CD4-positive, alpha-beta T cell treated with Interleukin-2 at 100 ng/mL for 4 hours (primary cell): ENCODE measurements at regions not wholly inside any gene's neighbourhood (a gene's known extent, or its start where the extent isn't known, plus 50 kb on each side); places are given as distances from the start of the nearest gene placed in this dataset.

Source experiments
- DNase-seq: peaks from one replicate; pipeline ENCODE4 v3.0.0-alpha.2; 2020; ENCODE audit warnings: low spot score

DNA sequence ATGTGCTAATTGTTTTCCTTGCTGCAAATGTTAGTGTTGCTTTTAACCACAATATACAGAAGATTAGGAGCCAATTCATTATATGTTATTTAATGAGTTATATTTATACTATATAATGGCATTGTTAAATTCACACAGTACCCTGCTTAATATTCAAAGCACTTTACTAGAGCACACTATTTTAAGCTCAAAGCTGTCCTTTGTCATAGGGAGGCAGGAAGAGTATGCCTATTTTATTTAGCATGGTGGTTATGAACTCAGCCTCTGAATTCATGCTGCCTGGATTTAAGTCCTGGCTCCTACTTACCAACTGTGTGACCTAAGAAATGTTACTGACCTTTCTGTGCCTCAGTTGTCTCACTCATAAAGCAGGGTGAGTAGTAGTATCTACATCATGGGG, 80.5 kb downstream of the FASTKD2 start:
- no peak for DNase-seq

DNA sequence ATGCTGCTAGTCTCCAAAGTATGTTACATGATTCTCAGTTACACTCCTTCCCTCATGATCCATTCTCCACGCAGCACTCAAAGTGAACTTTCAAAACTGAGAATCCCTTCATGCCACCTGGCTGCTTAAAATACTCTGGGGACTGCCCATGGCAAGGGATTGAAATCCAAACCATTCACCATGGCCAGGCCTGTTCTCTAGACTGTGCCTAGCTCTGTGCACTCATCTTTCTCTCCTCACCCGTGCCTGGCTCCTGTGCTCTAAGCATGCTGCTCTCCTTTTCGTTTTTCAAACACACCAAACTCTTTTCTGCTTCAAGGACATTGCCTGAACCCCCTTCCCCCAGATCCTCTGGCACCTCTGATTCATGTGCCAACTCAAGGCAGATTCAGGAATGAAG, 80.9 kb downstream of the FASTKD2 start:
- DNase-seq, result no peak

DNA sequence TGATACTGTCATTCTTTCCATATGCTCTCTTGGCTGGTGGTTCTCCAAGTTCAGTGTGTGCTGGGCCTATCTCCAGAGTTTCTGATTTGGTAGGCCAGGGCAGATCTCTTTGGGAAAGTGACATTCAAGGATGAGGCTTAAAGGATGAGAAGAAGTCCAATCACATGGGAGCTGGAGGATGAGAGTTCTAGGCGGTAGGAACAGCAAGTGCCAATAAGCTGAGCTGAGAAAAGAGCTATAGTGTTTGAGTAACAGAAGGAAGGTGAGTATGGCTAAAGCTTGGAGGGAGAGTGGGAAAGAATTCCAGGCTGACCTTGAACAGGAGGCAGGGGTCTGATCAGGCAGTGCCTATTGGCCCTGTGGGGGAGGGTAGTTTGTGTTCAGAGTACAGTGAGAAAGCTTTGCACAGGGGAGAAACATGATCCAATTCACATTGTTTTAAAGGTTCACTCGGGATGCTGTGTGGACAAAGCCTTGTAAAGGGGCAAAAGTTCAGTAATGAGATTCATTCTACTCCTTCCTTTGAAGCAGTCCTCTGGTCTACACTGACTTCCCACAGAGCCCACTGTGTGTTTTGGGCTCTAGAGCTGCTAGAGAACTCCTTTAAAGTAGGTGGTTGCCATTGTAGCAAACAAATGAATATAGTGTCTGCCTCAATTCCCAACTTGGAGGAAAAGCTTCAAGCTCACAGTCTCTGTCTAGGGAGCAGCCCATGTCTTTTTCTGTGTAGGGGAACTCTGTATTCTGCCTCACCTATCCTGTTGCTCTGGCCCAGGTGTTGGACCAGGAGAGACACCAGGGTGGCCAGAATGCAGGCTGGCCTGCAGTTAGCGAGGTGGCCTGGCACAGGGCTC, 81.8 kb downstream of the FASTKD2 start:
- no peak for DNase-seq

DNA sequence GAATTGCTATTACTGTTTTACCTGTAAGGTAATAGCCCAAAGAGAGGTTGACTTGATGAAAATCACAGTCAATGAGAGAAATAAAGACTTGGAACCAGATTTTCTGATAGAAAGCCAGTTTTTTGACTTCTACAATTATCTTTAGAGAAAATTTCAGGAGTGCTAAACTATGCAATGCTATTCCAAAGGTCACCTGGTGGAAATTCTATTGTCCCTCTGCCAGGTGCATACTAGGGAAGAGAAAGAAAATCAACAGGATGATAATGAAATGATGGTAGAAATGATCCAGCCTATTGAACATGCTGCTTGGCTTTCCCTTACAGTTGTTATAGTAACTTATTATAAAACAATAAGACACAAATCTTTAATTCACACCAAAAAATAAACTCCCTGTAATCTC, 85.0 kb downstream of the FASTKD2 start:
- DNase-seq, result no peak

DNA sequence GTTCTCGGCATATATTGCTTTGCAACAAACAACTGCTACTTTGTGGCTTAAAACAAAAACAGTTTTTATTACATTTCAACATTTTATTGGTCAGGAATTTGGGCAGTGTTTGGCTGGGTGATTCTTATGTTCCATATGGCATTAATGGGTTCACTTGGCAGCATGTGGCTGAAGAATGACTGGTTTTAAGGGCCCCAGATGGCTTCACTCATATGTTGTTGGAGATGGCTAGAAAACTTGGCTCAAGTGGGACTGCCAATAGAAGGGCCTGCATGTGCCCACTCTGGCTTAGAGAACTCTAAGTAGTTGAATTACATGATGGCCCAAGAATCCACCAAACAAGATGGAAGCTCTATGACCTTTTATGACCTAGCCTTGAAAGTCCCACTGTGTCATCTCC, 86.1 kb downstream of the FASTKD2 start:
- no peak for DNase-seq

DNA sequence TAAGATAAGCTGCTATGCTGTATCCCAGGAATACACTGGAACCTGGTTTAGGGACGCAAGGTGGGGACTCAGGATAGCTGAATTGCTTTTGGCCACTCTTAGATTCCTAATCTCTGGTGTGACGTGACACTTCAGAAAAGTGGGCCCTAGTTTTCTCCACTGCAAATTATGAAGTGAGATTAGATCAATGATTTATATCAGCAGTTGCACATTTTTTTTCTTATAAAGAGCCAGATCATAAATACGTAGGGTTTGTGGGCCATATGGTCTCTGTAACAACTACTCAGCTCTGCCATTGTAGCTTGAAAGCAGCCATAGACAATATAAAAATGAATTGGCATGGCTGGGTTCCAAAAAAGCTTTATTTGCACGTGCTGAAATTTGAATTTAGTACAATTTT, 85.4 kb upstream of the CPO start:
- no peak for DNase-seq

DNA sequence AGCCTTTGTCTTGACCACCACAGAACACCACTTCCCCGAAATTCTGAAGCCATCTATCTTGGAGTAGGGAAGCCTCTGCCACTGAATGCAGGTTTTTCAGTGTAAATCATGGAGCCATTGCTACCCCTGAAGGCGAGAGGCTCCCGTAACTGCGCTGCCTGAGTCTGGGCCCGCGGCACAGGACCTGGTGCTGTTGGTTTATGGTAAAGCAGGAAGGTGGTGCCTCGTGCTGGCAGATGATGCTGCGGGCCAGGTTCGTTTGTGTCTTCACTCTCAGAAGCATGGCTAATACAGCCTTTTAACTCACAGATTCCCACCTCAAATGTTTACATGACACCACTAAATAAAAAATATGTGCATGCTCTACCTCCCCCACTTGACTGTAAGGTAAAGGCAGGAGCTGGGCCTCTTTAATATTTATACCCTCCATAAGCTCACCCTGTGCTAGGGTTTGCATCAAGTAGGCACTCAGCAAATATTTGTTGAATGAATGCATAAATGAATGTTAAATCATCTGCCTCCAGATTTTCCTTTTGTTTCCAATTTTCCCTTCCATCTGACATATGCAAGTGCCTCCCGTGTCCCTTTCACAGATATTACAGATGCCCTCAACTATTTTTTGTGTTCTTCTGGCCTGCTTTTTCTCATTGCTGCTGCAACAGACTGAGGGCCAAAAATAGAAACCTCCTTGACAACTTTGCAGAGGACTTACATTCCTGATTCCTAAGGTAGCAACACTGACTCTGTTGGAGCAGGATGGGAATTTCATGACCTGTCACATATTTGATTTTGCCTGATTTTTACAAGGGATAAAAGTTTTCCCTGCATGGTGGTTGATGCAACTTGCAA, 83.5 kb upstream of the CPO start:
- DNase-seq, result no peak

DNA sequence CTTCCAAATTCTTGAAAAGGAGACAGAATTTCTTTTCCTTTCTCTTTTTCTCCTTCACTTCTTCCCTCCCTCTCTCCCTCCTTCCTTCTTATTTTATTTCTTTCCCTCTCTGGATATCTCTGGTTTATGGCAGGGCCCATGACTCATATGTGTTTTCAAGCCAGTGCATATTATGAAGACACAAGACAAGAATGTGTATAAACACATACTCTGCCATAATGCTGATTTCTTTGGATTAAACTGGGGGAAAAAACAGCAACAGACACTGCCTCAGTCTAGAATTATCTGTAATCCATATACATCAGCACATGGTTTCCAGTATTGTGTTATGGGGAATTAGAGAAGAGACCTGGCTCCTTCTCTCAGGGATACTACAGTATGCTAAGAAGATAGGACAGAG, 82.8 kb upstream of the CPO start:
- DNase-seq, result no peak

DNA sequence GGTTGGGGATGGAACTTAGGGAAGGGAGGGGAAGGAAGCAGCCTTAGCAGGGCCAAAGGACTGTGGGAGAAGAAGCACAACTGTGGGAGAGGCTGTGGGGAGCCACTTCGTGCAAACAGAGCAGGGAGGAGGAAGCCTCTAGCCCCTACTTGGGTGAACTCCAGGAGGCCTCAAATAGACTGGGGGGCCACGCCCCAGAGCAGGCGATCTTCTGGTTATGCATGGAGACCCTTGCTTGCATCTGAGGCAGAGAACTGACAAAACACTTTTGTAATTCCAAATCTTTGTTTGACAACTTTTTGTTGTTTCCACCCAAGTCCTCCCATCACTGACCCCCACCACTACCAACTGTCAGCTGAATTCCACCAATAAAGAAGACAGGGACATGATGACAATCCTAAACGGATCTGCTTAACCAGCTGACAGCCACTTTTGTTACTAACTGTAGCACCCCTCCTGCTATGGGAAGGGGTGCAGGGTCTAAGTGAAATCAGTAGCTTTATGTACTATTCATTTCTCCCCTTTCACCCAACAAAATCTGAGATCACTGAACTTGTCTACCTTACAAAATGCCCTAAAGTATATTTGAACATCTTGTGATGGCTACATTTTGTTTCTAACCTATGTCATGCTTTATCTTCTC, 80.5 kb upstream of the CPO start:
- DNase-seq, result no peak

DNA sequence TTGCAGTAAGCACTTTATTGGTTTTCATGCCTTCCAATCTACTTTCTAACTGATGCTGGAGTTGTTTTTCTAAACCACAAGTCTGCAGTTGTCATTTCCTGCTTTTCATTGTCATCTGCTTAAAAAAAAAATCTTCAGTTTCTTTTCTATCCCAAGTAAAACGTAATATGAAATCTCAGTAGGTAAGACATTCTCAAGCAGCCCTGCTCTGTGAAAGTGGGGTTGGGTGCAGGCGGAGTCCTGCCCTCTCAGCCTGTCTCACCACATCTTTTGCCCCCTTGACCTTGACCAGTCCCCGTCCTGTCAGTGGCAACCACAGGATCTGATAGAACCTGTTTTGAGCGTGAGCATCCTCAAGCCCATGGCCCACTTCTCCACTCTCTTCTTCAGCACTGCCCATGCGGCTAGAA, 80.0 kb upstream of the CPO start:
- DNase-seq, result peak; percentile 6

DNA sequence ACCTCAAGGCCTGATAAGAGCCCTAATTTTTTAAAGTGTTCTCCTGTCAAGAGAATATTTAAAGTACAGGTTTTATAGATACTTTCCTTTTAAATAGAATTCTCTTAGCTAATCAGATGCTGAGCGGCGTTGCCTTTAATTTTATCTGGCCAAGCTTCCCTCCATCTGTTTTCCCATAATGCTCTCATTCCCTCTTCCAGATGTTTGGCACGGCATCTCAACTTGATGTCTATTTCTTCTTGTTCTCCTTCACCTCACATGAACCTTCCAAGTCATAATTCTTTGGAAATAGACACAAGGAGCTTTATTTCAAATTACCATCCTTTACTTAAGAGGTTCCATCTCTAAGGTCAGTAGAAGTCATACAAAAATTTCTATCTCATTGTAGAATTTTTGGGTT, 76.1 kb upstream of the CPO start:
- no peak for DNase-seq

DNA sequence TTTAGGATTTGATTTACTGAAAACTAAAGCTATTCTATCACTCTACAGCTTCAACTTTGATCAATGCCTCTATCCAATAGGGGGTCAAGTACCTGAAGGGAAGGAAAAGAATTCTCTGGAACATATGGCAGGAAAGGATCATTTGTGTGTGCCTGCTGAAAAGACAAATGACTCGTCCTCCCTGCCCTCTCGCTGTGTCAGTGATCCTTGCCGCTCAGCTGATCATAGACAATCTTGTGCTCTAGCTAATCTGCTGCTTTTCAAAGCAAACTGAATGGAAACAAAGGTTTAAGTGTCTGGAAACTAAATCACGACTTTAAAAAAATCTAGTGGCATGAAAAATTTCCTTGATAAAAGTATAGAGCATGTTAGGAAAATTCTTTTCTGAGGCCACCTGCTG, 75.6 kb upstream of the CPO start:
- no peak for DNase-seq

DNA sequence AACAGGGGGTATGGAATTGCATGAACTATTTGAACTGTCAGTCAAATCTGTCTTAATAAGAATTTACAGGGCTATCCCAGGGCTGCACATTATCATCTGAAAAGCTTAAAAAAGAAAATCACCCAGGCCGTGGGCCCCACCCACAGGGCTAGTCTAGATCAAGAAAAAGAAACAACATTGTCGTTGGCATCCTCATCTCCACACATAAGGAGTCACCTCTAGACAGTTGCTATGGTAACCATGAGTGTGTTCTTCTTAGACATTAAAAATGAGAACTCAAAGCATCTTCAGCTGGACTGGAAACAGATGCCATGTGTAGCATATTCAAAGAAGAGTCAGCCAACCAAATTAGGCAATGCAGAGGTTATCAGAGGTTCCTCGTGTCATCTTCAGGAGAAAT, 72.3 kb upstream of the CPO start:
- DNase-seq, result no peak

DNA sequence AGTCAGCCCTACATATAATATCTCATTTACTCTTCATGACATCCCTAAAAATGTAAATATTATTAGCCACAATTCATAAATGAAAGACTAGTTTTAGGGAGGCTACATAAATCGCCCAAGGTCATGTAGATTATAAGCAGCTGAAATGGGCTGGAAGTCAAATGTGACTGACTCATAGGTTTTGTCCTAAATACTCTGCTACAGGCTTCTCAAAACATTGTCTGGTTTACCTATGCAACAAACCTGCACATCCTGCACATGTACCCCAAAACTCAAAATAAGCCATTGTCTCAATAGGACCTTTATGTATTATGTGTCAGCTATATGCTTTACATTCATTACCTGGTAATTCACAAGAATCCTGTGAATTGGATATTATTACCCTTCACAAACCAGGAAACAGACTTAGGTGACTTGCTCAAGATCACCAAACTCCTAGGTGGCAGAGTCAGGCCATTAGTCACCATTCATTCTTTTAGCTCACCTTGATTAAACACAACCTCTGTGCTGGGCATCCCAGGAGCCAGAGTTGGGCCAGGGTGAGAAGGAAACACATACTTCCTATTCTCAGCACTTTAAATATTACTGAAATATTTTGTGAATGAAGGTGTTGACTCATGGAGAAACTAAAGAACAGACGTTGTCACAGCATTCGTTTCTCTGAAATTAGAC, 69.4 kb upstream of the CPO start:
- no peak for DNase-seq

DNA sequence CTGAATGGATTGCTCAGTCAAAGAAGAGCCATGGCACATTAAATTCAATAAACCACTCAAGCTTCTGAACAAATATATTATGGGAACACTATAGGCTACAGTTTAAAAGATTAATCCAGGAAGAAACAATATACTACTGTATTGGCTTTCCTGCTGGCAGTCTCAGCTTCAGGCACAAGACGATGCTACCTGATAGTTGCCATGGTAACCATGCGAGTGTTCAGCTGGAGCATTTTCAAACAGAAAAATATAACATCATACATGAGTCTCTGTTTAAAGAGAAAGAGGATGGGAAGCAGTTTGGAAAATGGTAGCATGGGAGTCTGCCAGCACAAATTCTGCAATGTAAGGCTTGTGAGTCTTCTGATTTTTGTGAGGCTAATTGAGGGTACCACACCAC, 65.9 kb upstream of the CPO start:
- no peak for DNase-seq

DNA sequence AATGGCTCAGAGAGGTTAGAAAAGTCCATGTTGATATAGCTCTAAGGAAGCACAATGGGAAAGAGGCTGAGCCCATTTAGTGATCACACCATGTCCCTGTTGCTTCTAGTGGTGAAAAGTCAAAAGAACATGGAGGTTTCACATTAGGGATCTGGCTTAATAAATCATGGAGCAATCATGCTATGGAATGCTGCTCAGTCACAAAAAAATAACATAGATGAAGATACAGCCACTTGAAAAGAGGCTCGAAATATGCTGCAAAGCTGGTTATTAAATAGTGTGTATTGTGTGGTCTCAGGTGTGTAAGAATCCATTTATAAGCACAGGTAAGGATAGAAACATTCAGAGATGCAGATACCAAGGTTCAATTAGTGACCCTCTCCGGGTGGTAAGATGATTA, 63.6 kb upstream of the CPO start:
- DNase-seq, result no peak

DNA sequence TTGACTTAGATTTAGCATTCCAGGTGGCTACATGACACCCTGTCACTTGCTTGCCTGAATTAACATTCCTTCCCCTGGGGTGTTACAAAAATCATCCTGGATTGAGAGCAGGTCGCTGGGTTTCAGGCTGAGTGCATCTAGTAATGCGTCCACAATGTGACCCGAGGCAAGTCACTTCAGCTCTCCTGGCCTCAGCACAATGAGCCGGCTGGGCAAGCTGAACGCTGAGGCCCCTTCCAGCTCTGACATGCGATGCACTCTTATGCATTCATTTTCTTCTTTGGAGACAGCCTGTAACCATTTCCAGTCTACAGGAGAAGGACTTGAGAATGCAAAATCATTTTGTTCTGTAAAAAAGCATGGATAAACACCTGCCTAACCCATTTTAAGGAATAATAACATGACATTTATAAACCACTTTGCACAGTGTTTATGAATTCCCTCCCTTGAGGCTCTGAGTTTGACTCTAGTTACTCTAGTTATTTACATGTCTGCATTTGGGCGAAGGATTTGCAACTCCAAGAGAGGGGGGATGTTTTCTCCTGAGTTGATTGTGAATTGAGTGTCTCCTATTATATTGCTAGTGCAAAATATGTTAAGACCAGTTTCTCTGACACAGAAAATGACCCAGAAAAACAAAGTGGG, 63.0 kb upstream of the CPO start:
- no peak for DNase-seq

DNA sequence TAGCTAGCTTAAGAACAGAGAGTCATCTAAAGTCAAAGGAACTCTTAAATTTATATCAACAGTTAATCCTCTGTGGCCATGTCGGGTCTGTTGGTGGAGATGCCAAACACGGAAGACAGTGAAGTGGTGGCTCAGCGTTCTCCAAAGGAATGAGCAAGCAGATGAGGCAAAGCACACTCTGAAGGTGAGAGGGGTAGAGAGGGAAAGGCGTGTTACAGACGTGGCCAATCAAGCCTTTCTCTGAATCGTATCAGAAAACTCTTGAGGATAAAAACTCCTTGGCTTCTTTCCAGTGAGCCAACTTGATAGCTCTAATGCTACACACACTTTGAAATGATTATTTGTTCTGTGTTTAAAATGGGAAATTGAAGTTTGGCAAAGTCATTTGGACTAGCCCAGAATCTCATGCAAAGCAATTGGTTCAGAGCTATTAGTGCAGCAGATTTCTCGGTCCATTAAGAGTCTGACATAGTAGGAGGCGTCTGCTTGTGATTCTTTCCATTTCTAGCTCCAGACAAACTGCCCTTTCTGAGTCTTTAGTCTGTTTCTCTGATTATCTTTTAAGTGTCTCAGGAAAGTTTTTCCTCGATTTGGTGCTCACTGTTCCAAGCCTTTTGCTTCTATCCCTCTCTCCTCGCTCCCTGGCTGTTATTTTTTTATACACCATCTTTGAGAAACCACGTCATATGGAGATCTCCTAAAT, 57.5 kb upstream of the CPO start:
- DNase-seq, result no peak

DNA sequence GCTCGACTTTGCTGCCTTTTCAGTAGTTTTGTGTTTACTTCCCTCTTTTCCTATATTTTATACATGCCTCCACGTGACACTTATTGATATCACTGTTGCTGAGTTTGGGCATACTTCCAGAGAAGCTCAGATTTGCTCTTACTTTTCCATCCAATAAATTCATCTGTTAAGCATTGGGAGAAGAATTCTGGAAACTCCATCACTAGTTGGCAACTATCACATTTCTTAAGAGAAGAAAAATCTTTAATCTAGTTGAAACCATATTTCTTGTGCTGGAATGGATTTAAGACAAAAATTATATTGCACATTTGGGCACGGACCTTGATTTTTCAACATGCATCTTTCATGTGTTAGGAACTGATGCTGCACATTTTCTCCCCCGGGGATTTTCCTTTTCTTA, 52.6 kb upstream of the CPO start:
- no peak for DNase-seq

DNA sequence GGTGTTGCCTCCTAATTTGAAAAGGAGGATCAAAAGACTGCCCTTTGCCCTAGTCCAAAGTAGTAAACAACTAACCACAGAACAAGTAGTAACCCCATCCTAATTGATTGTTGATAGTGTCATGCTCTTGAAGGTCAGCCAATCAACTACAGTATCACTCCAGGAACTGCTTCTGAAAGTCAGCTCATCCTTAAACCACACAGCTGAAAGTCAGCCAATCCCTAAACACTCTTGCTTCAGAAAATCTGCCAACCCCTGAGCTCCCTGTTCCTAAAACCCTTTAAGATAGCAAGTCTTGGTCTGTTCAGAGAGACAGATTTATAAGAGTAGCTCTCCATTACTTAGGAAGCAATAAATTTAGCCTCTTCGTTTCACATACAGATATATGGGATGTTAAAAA, 51.6 kb upstream of the CPO start:
- DNase-seq, result no peak
